Muscle of arm (tissue), 1 donor: ENCODE measurements at regions not wholly inside any gene's neighbourhood (a gene's known extent, or its start where the extent isn't known, plus 50 kb on each side); places are given as distances from the start of the nearest gene placed in this dataset.

ENCODE experiments used
- DNase-seq: peaks from one replicate; pipeline ENCODE4 v3.0.0-alpha.2; 2013

DNA sequence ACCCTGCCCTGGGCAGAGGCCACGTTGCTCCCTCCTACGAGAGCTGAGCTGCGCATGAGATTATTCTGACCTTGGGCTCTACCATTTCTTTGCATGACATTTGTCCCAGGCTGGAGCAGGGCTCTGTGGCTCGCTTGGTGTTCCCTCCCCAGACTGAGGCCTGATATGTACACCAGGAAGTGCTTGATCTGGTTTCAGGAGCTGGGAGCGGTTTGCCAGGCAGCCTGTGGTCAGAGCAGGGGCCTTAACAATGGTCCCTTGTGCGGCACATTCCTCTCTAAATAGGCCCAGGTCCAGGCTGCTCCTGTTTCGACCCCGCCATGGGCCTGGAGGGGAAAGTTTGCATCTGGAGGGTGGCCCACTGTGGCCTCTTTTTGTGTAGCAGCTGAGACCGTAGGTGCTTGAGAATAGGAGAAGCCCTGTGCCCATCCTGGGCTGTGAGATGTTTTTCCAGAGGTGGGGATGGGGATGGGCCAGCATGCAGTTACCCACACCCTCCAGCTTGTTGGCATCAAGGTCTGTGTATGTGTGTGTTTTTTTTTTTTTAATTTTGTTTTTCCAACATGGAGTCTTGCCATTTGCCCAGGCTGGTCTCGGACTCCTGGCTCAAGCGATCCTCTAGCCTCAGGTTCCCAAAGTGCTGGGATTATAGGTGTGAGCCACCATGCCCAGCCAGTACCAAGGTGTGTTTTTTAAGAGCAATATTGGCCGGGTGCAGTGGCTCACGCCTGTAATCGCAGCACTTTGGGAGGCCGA is 253.9 kb downstream of the SEC14L1 start:
- no peak for DNase-seq

DNA sequence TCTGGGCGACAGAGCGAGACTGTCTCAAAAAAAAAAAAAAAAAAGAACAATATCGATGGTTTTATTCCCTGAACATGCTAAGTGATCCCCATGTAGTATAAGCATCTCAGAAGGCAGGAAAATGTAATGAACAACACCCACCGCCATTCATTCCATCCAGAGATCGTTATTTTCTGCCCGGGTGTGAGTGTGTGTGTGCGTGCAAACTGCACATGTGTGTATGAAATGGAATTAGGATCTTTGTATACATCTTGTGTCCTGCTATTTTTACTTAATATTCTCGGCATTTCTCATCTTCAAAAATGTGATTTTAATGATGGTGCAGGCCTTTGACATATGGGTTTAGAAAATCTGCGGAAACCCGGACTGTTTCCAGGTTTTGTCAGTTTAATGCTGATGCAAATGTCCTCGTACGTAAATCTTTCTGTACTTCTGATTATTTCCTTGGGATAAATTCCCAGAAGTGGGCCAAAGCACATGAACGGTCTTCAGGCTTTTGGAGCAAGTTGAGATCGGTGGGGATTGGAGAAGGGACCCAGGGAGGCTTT is 254.8 kb downstream of the SEC14L1 start:
- no peak for DNase-seq

DNA sequence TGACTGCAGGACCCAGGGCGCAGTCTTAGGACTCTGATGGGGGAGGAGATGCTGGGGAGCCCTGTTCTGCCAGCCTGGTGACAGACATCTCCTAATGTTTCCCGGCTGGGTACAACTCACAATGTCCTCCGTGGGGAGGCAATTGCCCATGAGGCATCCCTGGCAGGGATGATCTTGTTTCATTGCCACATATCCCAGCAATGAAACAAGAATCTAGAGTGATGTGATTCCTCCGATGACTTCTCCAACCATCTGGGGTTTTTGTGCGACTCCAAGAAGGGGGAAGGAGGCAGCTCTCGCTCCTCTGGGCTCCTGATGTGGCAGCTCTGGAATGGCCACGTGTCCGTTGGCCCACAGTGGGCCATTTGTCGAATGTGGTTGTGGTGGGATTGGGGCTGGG is 255.8 kb downstream of the SEC14L1 start:
- DNase-seq: no peak

DNA sequence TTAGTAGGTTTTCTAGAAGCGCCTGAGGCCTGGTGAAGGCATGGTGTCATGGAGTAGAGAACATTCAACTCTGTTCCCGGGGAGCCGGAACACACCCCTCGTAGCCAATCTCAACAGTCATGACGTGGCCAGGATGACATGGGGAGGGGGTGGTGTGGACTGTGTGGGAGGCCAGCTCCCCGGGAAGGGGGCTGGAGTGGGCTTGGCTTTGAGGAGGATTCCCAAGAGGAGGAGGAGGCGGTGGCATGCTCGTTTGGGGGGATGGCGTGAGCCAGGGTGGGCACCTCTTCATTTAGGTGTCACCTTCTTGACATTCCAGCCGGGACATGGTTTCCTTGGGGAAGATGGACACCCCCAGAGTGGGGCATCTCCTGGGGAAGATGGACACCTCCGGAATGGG is 257.5 kb downstream of the SEC14L1 start:
- DNase-seq: no peak

DNA sequence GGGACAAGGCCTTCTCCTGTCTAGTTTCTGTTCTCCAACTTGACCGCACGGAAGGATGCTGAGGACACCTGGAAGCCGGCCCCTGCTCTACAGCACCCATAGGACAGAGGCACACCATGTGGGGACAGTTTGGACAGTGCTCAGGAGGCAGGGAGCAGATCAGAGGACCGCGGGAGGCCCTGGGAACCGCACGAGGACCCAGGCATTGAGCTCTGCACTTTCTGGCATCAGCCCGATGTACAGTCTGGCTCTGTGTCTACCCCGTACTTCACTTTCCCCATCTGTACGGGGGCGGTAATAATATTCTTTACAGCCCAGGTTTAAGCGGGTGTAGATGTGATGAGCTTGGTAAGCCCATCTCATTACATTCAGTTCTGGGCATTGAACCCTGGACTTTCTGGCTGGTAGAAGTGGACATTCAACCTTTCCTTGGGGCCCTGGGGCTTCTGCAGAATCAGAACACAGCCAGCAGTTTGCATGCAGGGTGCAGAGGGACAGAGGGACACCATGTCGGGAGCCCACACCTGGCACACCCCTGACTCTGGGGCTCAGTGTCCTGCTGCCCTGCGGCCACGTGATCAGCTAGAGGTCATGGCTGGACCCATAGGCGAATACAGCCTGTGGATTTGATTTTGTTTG is 258.7 kb downstream of the SEC14L1 start:
- no peak for DNase-seq

DNA sequence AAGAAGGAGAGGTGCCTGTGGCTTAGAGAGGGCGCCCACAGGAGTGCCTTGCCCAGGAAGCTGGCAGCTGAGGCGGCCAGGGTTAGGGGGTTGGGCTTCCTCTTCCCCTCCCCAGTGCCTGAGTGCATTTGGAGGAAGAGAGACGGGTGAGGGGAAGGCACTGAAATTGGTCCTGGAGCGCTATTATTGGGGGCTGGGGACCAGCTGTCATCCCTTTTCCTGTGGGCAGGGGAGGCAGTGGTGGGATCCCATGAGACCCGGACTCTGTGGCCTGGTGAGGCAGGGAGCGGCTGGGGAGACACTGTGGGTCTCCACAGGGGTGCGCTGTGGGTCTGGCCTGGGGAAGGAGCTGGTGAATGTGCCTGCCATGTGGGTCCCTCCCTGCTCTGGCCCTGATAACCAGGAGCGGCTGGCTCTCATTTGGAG is 259.7 kb downstream of the SEC14L1 start:
- no peak for DNase-seq

DNA sequence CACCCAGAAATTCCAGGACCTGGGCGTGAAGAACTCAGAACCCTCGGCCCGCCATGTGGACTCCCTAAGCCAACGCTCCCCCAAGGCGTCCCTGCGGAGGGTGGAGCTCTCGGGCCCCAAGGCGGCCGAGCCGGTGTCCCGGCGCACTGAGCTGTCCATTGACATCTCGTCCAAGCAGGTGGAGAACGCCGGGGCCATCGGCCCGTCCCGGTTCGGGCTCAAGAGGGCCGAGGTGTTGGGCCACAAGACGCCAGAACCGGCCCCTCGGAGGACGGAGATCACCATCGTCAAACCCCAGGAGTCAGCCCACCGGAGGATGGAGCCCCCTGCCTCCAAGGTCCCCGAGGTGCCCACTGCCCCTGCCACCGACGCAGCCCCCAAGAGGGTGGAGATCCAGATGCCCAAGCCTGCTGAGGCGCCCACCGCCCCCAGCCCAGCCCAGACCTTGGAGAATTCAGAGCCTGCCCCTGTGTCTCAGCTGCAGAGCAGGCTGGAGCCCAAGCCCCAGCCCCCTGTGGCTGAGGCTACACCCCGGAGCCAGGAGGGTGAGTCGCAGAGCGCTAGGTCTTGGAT is 261.5 kb downstream of the SEC14L1 start:
- DNase-seq: no peak

DNA sequence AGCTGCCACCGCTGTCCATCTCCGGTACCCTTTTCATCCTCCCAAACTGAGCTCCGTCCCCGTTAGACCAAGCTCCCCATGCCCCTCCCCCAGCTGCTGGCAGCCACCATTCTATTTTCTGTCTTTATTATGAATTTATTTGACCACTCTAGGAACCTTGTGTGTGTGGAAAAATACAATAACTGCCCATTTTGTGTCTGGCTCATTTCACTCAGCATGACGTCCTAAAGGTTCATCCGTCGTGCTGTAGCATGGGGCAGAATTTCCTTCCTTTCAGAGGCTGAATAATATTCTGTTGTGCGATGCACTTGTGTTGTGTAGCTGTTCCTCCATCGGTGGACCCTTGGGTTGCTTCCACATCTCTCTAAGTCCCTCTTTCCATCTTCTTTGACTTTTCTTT is 263.1 kb downstream of the SEC14L1 start:
- no peak for DNase-seq

DNA sequence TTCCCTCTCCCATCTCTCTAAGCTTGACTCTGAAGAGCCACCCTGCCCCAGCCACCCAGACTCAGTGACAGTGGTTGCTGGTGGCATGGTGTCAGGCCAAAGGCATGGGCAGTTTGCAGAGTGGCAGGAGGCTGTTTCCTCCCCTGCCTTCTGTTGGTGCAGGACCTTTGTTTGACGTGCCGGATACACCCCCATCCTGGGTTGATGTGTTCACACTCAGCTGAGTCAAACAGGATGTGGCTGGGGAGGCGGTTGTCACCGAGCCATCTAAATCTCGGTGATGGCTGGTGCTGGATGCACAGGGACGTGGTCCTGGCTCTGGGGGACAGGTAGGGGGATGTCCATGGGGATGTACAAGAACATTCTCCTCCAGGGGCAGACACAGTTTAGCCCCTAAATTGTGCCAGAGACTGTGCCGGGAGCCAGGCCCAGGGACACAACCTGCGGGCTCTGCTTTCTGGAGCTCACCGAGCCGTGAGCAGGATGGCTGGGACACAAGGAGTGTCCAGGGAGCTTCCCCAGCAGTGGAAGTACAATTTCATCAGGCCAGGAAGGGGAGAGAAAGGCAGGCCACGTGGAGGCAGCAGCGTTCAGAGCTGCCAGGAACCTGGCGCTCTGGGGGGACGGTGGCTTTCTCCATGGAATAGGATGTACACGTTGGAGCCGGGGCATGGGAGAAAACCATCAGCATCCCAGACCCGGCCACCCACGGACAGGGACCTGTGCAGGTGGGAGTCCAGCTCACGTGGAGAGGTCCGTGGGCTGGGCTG is 264.2 kb downstream of the SEC14L1 start:
- no peak for DNase-seq

DNA sequence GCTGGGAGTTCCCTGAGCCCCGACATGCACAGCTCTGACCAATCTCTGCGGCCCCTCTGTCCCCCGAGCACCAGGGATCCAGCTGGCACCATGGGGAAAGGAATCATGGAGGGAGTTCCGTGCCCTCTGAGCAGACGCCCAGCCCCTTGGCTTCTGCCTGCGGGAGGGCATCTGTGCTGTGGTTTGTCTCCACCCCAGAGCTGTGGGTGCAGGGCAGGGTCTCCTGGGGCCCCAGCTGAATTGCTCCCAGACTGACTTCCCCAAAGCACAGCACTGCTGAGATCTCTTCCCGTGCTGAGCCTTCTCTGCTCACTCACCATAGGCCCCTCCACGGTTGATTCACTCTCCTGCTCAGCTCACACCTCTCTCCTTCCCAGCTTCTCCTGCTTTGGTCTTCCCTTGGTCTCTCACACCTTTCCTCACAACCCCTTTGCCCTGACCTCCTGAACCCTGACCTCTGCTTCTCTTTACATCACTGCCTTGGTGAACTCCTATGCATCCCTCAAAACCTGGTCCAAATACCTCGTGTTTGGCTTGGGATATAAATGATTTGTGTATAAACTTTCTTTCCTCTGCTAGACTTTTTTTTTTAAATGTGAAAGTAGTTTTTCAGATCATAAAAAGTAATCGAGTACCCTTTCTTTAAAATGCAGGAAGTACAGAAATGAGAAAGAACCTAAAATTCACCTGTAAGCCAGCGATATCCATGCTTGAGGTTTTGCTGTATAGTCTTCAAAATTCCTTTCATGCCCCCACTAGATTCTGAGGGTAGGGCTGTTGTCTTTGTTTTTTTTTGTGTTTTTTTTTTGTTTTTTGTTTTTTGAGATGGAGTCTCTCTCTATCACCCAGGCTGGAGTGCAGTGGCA is 265.3 kb downstream of the SEC14L1 start:
- DNase-seq: no peak

DNA sequence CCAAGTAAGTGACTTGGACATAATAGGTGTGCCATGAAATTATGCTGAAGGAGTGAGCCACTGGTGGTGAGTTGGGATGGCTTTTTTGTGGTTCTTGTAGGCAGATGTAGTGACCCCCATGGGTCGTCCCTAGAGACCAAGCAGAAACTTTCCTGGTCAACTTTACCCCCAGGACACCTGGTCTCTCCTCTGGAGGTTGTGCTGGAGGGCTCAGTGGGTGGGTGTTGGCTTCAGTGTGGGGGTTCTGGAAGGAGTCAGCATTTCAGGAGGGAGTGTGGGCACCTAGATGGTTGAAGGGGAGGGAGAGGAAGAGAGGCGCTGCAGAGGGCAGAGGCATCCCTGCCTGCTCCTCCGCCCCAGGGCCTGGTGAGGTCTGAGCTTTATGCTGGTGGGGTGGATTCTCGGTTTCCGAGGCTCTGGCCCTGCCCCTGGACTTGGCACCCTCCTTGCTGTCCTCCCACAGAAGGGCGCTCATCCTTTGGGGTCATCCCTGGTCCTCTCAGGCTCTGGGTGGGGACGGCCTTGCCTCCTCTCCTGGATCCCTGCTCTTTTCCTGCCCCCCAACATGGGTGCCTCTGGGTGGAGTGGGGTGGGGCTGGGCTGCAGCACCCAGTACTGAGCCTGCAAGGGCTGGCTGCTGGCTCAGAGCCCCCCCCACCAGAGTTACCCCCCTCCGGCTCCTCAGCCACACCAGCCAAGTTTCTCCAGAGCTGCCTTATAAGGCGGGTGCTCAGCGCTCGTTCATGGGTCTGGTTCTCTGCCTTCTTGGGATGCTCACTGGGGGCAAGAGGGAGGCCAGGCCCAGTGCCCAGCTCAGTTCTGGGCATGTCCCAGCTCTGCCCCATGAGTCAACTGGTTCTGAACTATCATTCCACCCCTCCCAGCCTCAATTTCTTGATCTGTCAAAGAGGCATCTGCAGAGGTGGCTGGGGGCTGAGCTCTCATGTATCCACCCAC is 266.8 kb downstream of the SEC14L1 start:
- no peak for DNase-seq

DNA sequence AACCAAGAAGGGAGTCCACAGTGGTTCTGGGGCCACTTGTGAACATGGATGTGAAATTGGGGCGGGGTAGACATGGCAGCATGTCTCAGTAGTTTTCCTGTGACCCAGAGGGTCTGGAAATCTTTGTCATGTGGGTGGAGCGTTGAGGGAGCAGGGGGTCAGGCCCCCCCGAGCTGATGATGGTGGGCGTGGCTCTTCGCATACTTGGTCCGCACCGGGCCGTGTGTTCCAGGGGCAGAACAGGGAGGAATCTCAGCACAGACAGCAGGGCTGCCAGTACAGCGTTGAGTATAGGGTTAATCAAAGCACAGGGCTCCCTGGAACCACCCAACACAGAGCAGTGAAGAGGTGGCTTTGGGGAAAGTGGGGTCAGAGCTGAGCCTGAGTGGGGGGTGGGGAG is 267.5 kb downstream of the SEC14L1 start:
- no peak for DNase-seq

DNA sequence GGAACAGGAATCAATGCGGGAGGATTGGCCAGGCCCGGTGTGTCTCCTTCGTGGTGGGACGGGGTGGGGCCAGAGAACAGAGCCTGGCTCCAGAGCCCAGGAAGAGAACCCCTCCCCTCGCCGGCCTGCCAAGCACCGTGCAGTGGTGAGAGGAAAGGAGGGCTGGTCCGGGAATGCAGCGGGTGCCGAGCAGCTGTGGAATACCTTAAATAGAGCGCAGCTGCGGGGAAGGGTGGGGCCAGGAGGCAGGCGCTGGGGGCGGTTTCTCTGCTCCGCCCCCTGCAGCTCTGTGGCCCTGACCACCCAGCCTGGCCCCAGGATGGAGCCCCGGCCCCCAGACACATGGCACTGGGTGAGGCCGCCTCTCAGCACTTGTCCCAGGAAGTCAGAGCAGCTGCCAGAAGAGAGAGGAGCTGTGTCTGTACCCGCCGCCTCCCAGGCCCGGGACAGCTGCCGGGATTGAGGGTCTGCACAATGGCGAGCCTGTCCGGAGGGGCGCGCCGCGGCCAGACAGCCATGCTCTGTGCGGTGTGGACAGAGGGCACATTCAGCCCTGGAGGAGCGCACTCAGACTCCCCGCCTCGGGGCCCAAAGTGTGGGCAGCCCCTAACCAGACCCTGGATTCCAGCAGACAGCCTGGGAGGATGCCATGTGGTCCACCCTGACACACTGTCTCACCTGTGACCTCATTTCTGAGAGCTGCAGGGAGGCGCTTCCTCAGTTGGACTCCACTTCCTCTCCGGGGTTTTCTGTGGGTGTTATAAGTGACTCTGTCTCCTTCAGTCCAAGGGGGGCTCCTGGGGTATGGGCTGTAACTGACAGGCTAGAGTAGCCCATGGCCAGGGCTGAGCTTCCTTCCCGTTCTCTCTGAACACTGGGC is 268.8 kb downstream of the SEC14L1 start:
- DNase-seq: no peak

DNA sequence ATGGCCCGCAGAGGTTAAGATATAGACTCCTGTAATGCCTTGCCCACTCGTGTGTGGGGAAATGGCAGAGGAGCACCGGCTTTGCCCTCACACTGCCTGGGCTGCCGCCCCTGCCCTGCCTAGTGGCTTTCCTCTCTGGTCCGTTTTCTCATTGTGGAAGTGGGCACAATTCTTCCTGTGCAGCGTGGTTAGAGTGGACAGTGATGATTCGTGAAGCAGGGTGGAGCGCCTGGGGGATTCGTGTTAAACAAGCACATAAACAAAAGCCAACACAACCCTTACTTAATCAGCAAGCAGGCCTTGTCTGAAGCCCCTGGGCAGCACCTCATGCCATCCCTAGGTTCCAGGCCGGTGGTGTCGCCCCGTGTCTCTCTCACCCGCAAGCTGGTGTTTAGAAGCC is 269.7 kb downstream of the SEC14L1 start:
- DNase-seq: no peak

DNA sequence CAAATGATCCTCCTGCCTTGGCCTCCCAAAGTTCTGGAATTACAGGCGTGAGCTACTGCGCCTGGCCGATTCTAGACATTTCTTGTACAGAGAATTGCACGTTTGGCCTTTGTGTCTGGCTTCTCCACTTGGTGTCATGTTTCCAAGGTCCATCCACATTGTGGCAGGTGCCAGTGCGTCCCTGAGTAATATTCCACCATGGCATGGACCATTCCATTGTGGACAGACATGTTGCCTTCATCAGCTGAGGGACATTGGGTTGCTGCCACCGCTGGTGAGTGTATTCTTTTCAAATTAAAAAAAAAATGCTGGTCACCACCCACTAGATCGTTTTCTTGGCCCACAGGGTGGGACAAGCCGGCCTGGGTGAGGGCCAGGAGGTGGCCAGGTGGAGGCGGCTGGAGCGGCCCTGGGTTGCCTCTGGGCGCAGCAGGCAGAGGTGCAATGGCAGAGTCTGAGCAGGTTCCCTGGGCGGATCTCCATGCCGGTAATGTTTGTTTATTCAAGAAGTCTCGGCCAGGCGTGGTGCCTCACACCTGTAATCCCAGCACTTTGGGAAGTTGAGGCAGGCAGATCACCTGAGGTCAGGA is 274.1 kb downstream of the SEC14L1 start:
- no peak for DNase-seq

DNA sequence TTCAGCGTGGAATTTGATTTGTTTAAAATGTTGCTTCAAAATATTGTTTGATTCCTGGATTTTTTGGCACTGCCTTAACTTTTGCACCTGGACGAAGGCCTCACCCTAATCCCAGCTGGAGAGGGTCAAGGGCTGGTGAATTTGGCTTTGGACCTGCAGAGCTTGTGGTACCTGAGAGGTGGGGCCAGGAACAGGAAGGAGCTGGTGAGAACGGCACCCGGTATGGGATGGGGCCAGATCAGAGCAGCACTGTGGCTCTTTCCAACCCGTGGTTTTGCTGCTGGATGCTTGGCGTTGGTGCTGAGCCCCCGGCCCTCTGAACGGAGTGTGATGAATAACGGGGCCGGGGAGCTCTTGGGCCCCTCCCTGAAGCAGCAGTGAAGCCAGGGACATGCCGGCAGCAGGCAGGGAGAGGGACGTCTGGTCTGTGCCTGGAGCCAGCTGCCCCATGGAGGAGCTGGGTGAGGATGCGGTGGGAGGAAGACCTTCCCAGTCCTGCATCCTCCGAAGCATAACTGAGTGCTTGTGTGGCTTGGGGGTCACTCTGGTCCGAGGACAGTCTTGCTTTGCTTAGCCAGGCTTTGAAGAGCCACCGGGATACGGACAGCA is 275.4 kb downstream of the SEC14L1 start:
- DNase-seq: no peak

DNA sequence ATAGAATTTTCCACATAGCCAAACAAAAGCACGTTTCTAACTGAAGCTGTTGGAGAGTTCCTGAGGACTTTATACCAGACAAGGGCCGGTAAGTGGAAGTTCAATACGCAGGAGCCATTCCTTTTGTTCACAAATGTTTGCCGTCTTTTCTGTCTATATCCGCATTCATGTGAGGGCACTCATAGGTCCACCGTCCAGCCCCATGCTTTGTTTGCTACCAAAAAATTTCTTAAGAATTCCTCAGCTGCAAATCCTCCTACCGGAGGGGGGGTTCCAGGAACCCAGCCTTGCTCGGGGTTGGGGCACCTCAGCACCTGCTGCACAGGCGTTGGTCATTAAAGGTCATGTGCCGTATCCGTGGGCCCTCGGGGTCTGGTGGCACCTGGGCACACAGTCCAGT is 276.8 kb downstream of the SEC14L1 start:
- DNase-seq: no peak

DNA sequence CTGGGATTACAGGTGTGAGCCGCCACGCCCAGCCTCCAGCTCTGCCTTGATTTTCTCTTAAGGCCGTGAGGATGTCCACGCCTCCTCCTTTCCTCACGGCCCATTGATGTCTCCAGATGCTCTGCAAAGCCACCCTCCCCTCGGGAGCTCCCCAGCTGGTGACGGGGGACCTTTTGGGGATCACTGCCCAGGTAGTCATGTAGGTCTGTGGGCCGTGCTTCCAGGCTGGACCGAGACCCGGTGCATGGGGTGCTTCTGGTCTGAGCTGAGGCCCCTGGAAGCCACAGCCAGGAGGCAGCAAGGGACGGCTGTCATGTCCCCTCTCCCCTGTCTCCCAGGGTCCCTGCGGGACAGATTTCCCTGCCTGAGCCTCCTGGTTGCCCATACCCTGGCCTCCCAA is 277.8 kb downstream of the SEC14L1 start:
- DNase-seq: no peak
